ENCODE measurements at regions not wholly inside any gene's neighbourhood (a gene's known extent, or its start where the extent isn't known, plus 50 kb on each side); places are given as distances from the start of the nearest gene placed in this dataset.
"Not testable (repeated sequence)": the region's sequence is repeated elsewhere in the genome, so short reads cannot be mapped to it uniquely, and the experiment has no call there.

DNA sequence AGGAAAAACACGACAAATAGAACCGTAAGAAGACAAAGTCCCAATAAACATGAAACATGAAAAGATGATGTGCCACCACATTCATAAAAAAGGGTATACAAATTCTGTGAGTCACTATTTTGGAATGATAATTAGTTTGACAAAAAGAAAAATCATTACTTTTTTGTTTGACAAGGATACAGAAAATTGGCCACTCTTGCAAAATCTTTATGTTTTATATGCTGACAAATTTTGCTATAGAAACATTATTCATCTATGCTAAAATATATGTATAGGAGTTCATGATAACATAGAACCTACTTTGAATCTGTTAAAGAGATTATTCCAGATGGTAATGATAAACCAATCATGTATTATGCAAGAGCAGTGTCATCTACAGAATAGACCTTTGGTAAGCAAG is 1201.0 kb downstream of the FSCB start:
- H3K4me1 ChIP-seq (ENCODE audit: control insufficient read depth in 2 of 3, insufficient read depth in 2 of 3, low read depth in 1 of 3, low read length in 3 of 3), result no peaks in the 10 kb centered on the region

DNA sequence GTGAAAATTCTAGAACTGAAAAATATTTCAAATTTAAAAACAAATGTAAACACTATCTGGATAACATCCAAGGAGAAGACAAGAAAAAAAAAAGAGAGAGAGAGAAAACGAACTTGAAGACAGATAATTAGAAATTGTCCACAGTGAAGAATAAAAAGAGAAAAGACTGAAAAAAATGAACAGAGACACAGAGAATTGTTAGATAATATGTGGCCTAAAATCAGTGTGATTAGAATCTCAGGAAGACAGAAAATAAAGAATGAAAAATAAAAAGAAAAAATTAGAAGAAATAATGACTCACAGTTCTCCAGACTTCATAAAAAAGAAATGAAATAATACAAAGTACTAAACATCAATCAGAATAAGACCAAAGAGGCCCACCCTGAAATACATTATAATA is 1209.3 kb downstream of the FSCB start:
- H3K9ac ChIP-seq (ENCODE audit: low read length in 3 of 3), result no peak overlapping the region
- H3K4me3 ChIP-seq (ENCODE audit: low read length in 3 of 3), result no peak overlapping the region
- H3K4me1 ChIP-seq (ENCODE audit: control insufficient read depth in 2 of 3, insufficient read depth in 2 of 3, low read depth in 1 of 3, low read length in 3 of 3), result no peaks in the 10 kb centered on the region
- no peaks in the 10 kb centered on the region for H3K27me3 ChIP-seq (ENCODE audit: control insufficient read depth, insufficient read depth, low read length)
- TF ChIP-seq, protein P1, sequence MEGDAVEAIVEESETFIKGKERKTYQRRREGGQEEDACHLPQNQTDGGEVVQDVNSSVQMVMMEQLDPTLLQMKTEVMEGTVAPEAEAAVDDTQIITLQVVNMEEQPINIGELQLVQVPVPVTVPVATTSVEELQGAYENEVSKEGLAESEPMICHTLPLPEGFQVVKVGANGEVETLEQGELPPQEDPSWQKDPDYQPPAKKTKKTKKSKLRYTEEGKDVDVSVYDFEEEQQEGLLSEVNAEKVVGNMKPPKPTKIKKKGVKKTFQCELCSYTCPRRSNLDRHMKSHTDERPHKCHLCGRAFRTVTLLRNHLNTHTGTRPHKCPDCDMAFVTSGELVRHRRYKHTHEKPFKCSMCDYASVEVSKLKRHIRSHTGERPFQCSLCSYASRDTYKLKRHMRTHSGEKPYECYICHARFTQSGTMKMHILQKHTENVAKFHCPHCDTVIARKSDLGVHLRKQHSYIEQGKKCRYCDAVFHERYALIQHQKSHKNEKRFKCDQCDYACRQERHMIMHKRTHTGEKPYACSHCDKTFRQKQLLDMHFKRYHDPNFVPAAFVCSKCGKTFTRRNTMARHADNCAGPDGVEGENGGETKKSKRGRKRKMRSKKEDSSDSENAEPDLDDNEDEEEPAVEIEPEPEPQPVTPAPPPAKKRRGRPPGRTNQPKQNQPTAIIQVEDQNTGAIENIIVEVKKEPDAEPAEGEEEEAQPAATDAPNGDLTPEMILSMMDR (IDR thresholded peaks at IDR 0.05; ENCODE audit: borderline replicate concordance, extremely low read depth, insufficient read depth), result no peak
- FAIRE-seq (no peak), DNase-seq (no peak)
- H3K9me3 ChIP-seq (ENCODE audit: control insufficient read depth in 2 of 3, insufficient read depth in 1 of 3, low read length in 3 of 3), result no peaks in the 10 kb centered on the region
- no peaks in the 10 kb centered on the region for H3K36me3 ChIP-seq (ENCODE audit: control insufficient read depth in 2 of 3, insufficient read depth in 3 of 3, low read length in 3 of 3)
- no peak overlapping the region for H3K27ac ChIP-seq (ENCODE audit: low read depth in 2 of 2, low read length in 2 of 2)
- intact Hi-C loops (cut with DNase I), result no loop called here

More for the DNA sequence above, 1201.0 kb downstream of the FSCB start:
- no peak for DNase-seq
- FAIRE-seq, result no peak
- Histone ChIP-seq H3K27ac (ENCODE audit: low read depth in 2 of 2, low read length in 2 of 2) (no peak overlapping the region), H3K9me3 (ENCODE audit: control insufficient read depth in 2 of 3, insufficient read depth in 1 of 3, low read length in 3 of 3) (no peaks in the 10 kb centered on the region), H3K9ac (ENCODE audit: low read length in 3 of 3) (no peak overlapping the region), H3K27me3 (ENCODE audit: control insufficient read depth, insufficient read depth, low read length) (no peaks in the 10 kb centered on the region), H3K4me3 (ENCODE audit: low read length in 3 of 3) (no peak overlapping the region), H3K36me3 (ENCODE audit: control insufficient read depth in 2 of 3, insufficient read depth in 3 of 3, low read length in 3 of 3) (no peaks in the 10 kb centered on the region)
- TF ChIP-seq, protein P1 (IDR thresholded peaks at IDR 0.05; ENCODE audit: borderline replicate concordance, extremely low read depth, insufficient read depth), result no peak
- intact Hi-C loops (cut with DNase I), result no loop called here

DNA sequence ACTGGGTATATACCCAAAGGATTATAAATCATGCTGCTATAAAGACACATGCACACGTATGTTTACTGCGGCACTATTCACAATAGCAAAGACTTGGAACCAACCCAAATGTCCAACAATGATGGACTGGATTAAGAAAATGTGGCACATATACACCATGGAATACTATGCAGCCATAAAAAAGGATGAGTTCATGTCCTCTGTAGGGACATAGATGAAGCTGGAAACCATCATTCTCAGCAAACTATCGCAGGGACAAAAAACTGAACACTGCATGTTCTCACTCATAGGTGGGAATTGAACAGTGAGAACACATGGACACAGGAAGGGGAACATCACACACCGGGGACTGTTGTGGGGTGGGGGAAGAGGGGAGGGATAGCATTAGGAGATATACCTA is 1211.0 kb downstream of the FSCB start:
- H3K27me3 ChIP-seq (ENCODE audit: control insufficient read depth, insufficient read depth, low read length); H3K27ac ChIP-seq (ENCODE audit: low read depth in 2 of 2, low read length in 2 of 2); H3K9me3 ChIP-seq (ENCODE audit: control insufficient read depth in 2 of 3, insufficient read depth in 1 of 3, low read length in 3 of 3); DNase-seq; H3K4me3 ChIP-seq (ENCODE audit: low read length in 3 of 3); H3K36me3 ChIP-seq (ENCODE audit: control insufficient read depth in 2 of 3, insufficient read depth in 3 of 3, low read length in 3 of 3); intact Hi-C loops (cut with DNase I); H3K9ac ChIP-seq (ENCODE audit: low read length in 3 of 3); FAIRE-seq; H3K4me1 ChIP-seq (ENCODE audit: control insufficient read depth in 2 of 3, insufficient read depth in 2 of 3, low read depth in 1 of 3, low read length in 3 of 3): not testable (repeated sequence)

DNA sequence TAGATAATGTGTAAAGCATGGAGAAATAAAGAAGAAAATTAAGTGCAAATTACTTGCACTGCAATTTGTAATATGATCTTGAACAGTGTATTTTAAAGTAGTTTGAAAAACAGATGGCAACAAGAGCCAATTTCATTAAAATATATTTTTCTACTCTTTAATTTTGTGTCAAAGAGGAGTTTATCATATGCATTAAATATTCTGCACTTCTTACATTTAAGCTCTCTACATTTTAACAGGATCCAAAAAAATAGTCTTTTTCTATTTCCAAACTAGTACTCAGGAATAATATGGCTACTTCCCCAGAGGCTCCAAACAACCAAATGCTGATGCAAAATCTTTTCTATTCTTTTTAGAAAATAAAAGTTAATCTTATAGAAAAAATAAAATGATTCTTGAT is 1221.5 kb downstream of the FSCB start:
- DNase-seq, result no peak
- intact Hi-C loops (cut with DNase I), result no loop called here
- FAIRE-seq, result no peak

More for the DNA sequence above, 1221.5 kb downstream of the FSCB start:
- TF ChIP-seq, protein P1 (IDR thresholded peaks at IDR 0.05; ENCODE audit: borderline replicate concordance, extremely low read depth, insufficient read depth), result no peak
- H3K36me3 ChIP-seq (ENCODE audit: control insufficient read depth in 2 of 3, insufficient read depth in 3 of 3, low read length in 3 of 3), result no peaks in the 10 kb centered on the region
- H3K27me3 ChIP-seq (ENCODE audit: control insufficient read depth, insufficient read depth, low read length), result no peaks in the 10 kb centered on the region
- H3K9ac ChIP-seq (ENCODE audit: low read length in 3 of 3), result no peak overlapping the region
- H3K4me1 ChIP-seq (ENCODE audit: control insufficient read depth in 2 of 3, insufficient read depth in 2 of 3, low read depth in 1 of 3, low read length in 3 of 3), result no peaks in the 10 kb centered on the region
- no peaks in the 10 kb centered on the region for H3K9me3 ChIP-seq (ENCODE audit: control insufficient read depth in 2 of 3, insufficient read depth in 1 of 3, low read length in 3 of 3)
- H3K27ac ChIP-seq (ENCODE audit: low read depth in 2 of 2, low read length in 2 of 2), result no peak overlapping the region
- no peak overlapping the region for H3K4me3 ChIP-seq (ENCODE audit: low read length in 3 of 3)

Measured in kidney (tissue), 13 donors.